Aorta (tissue), 5 donors: ENCODE measurements at regions not wholly inside any gene's neighbourhood (a gene's known extent, or its start where the extent isn't known, plus 50 kb on each side); places are given as distances from the start of the nearest gene placed in this dataset.

ENCODE experiments used
- ATAC-seq: fragments of 200-7000 bp; cut with Tn5 transposase; one replicate; pipeline ENCODE4 v1.9.1; 2022; ENCODE audit warnings: moderate library complexity; ENCODE audit not compliant: low FRiP score
- DNase-seq, 2 donors: peaks; one replicate each; pipeline ENCODE4 v3.0.0-alpha.2; 2020
- H3K27ac ChIP-seq, 2 donors: one replicate each; pipeline ENCODE4 v1.5.1; 2013; ENCODE audit warnings: low read length in 2 of 2, mild to moderate bottlenecking in 2 of 2, moderate library complexity in 2 of 2, control low read depth in 1 of 2, inconsistent platforms in 1 of 2, low read depth in 1 of 2
- H3K27me3 ChIP-seq, 2 donors: one replicate each; pipeline ENCODE4 v1.6.1; 2013; ENCODE audit warnings: control low read depth in 1 of 2, low read length in 1 of 2, mild to moderate bottlenecking in 1 of 2, moderate library complexity in 1 of 2; ENCODE audit not compliant: insufficient read depth in 2 of 2, control insufficient read depth in 1 of 2
- H3K36me3 ChIP-seq, 2 donors: one replicate each; pipeline ENCODE4 v1.6.1; 2013; ENCODE audit warnings: control low read depth in 1 of 2, low read length in 1 of 2, mild to moderate bottlenecking in 1 of 2; ENCODE audit not compliant: insufficient read depth in 2 of 2, control insufficient read depth in 1 of 2
- H3K4me1 ChIP-seq, 2 donors: one replicate each; pipeline ENCODE4 v1.6.1; 2013; ENCODE audit warnings: low read length in 2 of 2, control low read depth in 1 of 2, mild to moderate bottlenecking in 1 of 2, moderate library complexity in 1 of 2; ENCODE audit not compliant: insufficient read depth in 2 of 2, control insufficient read depth in 1 of 2
- H3K4me3 ChIP-seq, 2 donors: one replicate each; pipeline ENCODE4 v1.5.1; 2013; ENCODE audit warnings: low read length in 2 of 2, control low read depth in 1 of 2, mild to moderate bottlenecking in 1 of 2
- H3K9me3 ChIP-seq: one replicate; pipeline ENCODE4 v1.6.1; 2013; ENCODE audit warnings: mild to moderate bottlenecking, low read length; ENCODE audit not compliant: control insufficient read depth
- WGBS, 2 donors: extraction: QIAGEN DNeasy Blood & Tissue Kit; methylation state at CpG; one replicate each; pipeline ENCODE4 v1.1.7; 2013; 5-methylcytosine and 5-hydroxymethylcytosine counted together
- intact Hi-C, 2 donors: fragments of 100-400 bp; cut with DNase I; formaldehyde crosslinking; loops; one replicate each; pipeline versions ENCODE4 v1.14.2 to v1.15.0; 2022
- donor health status: healthy with polysubstance abuse.
- donor health status: Bipolar disorder and iron deficiency.
- donor health status: DM: no; HTN: no; CAD: no.
- donor health status: DM: no; HTN: no; CAD: no.
- donor health status: DM: yes; HTN: yes; CAD: no.

DNA sequence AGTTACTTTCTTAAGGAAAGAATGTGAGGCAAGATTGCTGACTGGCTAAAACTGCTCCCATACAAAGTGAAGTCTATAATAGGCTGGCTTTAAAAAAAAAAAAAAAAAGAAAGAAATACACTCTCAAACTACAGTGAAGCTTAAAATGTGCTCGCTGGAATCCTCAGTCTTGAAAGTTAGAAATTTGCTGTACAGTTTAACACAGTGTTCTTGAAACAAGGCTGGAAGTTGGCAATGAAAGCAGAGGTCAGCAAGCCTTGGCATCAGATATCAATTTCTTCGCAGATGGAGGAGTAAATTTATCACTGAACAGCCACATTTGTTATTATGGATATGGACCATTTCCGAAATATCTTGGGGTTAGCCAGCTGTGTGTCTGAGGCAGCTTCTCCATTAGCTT, 392.9 kb downstream of the ZNF516 start:
- Histone ChIP-seq H3K36me3 (no peaks in the 10 kb centered on the region), H3K4me3 (no peak overlapping the region), H3K27me3 (no peaks in the 10 kb centered on the region), H3K27ac (no peak overlapping the region), H3K9me3 (peaks cover 4% of the 10 kb centered on the region), H3K4me1 (no peaks in the 10 kb centered on the region)
- intact Hi-C loops, result no loop called here
- no peak for DNase-seq
- ATAC-seq, result no peak
- 19 to 34% methylated on average over 3 of the region's 3 CpGs for WGBS, 2 donors

DNA sequence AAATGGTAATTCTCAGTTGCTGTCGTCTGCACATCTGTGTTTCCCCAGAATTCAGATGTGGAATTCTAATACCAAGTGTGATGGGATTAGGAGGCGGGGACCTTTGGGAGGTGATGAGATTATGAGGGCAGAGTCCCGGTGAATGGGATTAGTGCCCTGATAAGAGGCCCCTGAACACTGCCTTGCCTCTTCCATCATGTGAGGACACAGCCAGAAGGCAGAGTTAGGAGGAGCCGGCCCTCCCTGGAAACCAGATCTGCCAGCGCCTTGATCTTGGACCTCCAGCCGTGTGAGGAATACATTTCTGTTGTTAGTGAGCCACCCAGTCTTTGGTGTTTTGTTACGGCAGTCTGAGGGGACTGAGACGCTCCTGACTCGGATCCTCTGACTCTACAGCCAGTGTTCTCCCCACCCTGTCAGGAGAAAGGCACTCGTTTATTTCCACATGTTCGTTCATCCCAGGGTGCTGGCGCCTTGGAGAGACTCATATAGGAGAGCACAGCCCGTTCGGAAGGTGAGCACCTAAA, 395.0 kb downstream of the ZNF516 start:
- Histone ChIP-seq H3K27ac (no peak overlapping the region), H3K4me3 (no peak overlapping the region), H3K36me3 (no peaks in the 10 kb centered on the region), H3K27me3 (no peaks in the 10 kb centered on the region), H3K9me3 (peaks cover 4% of the 10 kb centered on the region), H3K4me1 (no peaks in the 10 kb centered on the region)
- ATAC-seq (no peak), DNase-seq (no peak)
- intact Hi-C loops, result no loop called here
- 81 to 82% methylated on average over 14 of the region's 14 CpGs for WGBS, 2 donors

DNA sequence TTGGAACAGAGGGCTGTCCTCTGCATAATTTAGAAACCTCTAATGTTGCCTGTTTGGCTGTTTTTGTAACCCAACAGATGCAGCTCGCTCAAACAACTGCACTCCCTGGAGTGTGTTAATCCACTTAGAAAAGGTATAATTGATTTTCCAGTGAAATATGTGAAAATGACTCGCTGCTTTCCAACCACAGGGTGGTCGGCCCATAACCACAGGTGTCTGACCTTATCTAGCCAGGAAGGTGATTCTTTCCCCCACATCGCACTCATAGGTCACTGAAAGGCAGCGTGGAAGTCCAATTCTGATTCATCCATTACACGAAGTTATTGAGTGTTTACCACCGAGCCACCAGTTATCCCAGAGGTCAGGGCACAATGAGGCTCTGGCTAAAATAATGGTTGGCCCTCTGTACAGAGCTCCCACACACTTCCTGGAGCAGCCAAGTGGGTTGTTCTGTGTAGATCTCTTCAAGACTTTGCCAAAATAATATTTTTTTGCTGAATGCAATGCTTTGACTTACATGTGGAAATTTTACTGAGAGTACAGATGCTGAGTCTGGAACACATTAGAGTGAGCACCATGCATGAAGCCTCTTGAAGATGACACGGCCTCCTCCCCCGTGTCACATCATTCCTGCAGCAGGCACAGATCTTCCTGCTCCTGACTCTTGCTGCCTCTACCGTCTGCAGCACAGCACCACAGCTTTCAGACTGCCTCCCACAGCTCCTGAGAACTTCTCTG, 396.2 kb downstream of the ZNF516 start:
- WGBS, 2 donors, result 56 to 63% methylated on average over 10 of the region's 10 CpGs

DNA sequence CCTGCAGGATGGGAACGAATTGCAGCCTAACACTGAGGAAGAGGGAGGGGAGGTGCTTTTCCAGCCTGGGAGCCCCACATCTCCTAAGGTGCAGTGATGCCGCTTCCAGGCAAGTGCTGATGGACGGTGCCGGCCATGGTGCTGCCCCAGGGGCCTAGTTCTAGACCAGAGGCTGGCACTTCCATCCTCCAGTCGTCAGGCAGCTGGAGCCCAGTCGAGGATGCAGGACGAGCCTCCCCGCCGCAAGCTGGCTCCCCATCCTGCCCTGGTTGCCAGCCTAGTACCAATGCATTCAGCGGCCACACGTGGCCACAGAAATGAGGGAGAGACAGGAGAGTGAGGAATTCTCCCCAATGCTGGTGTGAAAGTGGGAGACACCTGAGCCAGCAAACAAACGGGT, 413.5 kb downstream of the ZNF516 start:
- intact Hi-C loops, result no loop called here
- 77 to 79% methylated on average over 12 of the region's 12 CpGs for WGBS, 2 donors
- no peaks in the 10 kb centered on the region for H3K36me3 ChIP-seq
- peaks cover 4% of the 10 kb centered on the region for H3K9me3 ChIP-seq
- H3K4me3 ChIP-seq, result no peak overlapping the region
- no peaks in the 10 kb centered on the region for H3K27me3 ChIP-seq
- no peak for DNase-seq
- no peaks in the 10 kb centered on the region for H3K4me1 ChIP-seq
- ATAC-seq, result no peak
- H3K27ac ChIP-seq, result no peak overlapping the region

More for the DNA sequence above, 396.2 kb downstream of the ZNF516 start:
- Histone ChIP-seq H3K9me3 (peaks cover 2% of the 10 kb centered on the region), H3K27ac (no peak overlapping the region), H3K27me3 (peaks cover 0 to 1% of the 10 kb centered on the region in 2 donors), H3K4me3 (no peak overlapping the region), H3K4me1 (no peaks in the 10 kb centered on the region), H3K36me3 (no peaks in the 10 kb centered on the region)
- intact Hi-C loops, result no loop called here
- DNase-seq (no peak), ATAC-seq (no peak)

DNA sequence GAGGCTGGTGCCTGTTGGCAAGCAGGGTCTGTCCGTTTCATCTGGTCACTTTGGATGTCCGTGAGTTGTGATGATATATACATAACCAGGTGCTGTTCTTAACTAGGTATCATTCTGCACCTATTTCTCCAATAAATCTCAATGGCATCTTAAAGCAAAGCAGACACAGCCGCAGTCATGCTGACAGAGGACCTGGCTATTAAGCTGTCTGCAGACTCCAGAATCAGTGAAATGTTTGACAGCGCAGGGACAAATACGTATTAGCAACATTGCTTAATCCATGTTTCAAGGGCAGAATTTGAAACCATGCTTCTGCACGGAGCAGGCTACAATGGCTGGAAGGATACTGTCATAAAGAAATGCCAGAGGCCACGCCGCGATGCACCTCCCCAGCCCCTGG, 414.6 kb downstream of the ZNF516 start:
- 85 to 89% methylated on average over 9 of the region's 9 CpGs for WGBS, 2 donors
- intact Hi-C loops, result no loop called here
- Histone ChIP-seq H3K27ac (no peak overlapping the region), H3K4me3 (no peak overlapping the region), H3K36me3 (no peaks in the 10 kb centered on the region), H3K27me3 (no peaks in the 10 kb centered on the region), H3K4me1 (no peaks in the 10 kb centered on the region), H3K9me3 (peaks cover 3% of the 10 kb centered on the region)
- ATAC-seq (no peak), DNase-seq (no peak)

DNA sequence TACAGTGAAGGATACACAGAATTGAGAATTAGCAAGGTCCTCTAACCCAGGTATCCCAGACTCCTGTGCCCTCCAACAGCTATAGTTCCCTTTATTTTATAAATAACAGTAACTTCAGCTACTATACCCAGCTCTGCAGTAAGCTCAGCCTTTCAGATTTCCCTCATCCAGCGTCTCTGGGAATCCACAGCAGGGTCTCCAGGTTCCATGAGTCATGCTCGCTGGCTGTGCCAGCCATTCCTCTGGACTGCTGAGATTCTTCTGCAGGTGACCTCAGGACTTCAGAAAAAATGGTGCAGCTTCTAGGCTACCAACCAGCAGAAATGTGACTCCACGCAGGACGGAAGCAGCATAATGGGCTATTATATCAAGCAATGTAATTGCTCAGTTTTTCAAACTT, 419.3 kb downstream of the ZNF516 start:
- 68 to 75% methylated on average over 4 of the region's 4 CpGs for WGBS, 2 donors
- no peaks in the 10 kb centered on the region for H3K9me3 ChIP-seq
- DNase-seq (no peak), ATAC-seq (no peak)
- intact Hi-C loops, result no loop called here
- no peak overlapping the region for H3K4me3 ChIP-seq
- H3K4me1 ChIP-seq, result no peaks in the 10 kb centered on the region
- no peaks in the 10 kb centered on the region for H3K36me3 ChIP-seq
- no peak overlapping the region for H3K27ac ChIP-seq
- H3K27me3 ChIP-seq, result no peaks in the 10 kb centered on the region

DNA sequence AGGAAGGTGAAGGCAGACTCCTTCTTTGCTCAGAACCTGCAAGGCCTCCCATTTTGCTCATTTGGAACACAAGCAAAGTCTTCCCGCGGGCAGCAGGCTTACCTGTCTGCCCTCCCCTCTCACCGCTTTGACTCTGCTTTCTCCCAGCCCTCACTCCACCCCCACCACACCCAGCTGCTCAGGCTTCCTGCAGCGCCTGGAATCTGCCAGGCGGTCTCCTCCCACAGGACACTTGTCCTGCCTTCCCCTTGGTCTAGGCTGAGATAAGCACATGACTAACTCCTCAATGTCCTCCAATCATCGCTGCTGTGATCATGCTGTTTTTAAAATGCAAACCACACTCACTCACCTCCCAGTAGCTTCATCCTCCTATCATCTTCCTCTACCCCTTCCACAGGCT, 430.0 kb downstream of the ZNF516 start:
- no peak overlapping the region for H3K4me3 ChIP-seq
- H3K9me3 ChIP-seq, result no peaks in the 10 kb centered on the region
- no peaks in the 10 kb centered on the region for H3K27me3 ChIP-seq
- intact Hi-C loops, result no loop called here
- ATAC-seq (no peak), DNase-seq (no peak)
- 24 to 28% methylated on average over 6 of the region's 6 CpGs for WGBS, 2 donors
- H3K36me3 ChIP-seq, result no peaks in the 10 kb centered on the region
- H3K27ac ChIP-seq, result no peak overlapping the region
- no peaks in the 10 kb centered on the region for H3K4me1 ChIP-seq

DNA sequence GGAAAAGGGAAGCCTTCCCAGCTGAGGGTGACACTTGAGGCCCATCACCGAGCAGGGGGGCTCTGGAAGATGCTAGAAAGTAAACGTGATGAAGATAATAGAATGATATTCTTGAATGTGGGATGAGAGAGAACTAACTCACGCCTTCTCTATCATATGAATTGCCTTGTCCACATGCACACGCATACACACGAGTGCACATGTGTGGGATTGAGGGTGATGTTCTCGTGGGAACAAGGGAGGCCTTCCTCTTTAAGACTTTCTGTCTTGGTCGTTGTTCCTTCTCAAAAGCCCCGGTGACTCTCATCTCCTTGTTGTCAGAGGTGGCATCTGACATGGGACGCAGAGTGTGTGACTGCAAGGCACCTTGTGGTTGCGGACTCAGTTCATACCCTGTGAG, 436.9 kb downstream of the ZNF516 start:
- no peaks in the 10 kb centered on the region for H3K36me3 ChIP-seq
- H3K4me3 ChIP-seq, result no peak overlapping the region
- ATAC-seq, result no peak
- no peak for DNase-seq
- no peak overlapping the region for H3K27ac ChIP-seq
- H3K9me3 ChIP-seq, result no peaks in the 10 kb centered on the region
- no peaks in the 10 kb centered on the region for H3K27me3 ChIP-seq
- 71 to 75% methylated on average over 10 of the region's 10 CpGs for WGBS, 2 donors
- H3K4me1 ChIP-seq, result no peaks in the 10 kb centered on the region
- intact Hi-C loops, result no loop called here

DNA sequence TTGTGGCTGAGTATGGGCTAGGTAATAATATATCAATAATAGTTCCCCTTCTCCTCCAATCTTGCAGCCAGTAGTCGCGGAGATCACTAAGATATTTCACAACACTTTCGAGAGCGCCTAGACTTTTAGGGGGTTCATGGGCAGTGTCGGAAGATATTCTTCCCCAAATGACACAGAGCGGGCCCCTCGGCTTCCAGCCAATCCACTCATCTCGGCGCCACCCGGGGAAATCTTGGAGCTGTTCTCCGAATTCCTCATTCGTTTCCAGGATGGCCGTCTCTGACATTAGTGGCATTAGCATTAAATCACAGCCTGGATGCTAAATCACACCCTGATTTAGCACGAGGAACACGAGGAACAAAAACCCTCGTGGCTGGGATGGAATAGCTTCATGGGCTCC, 437.7 kb downstream of the ZNF516 start:
- DNase-seq (no peak), ATAC-seq (no peak)
- no peak overlapping the region for H3K27ac ChIP-seq
- H3K36me3 ChIP-seq, result no peaks in the 10 kb centered on the region
- WGBS, 2 donors, result 69 to 75% methylated on average over 15 to 16 of the region's 16 CpGs
- H3K4me3 ChIP-seq, result no peak overlapping the region
- no peaks in the 10 kb centered on the region for H3K27me3 ChIP-seq
- intact Hi-C loops, result no loop called here
- no peaks in the 10 kb centered on the region for H3K4me1 ChIP-seq
- H3K9me3 ChIP-seq, result no peaks in the 10 kb centered on the region
